M059J (cell line): ENCODE measurements at regions not wholly inside any gene's neighbourhood (a gene's known extent, or its start where the extent isn't known, plus 50 kb on each side); places are given as distances from the start of the nearest gene placed in this dataset.

Experiments
- DNase-seq: peaks from one replicate; pipeline ENCODE4 v3.0.0-alpha.2; 2012; ENCODE audit warnings: low read depth

DNA sequence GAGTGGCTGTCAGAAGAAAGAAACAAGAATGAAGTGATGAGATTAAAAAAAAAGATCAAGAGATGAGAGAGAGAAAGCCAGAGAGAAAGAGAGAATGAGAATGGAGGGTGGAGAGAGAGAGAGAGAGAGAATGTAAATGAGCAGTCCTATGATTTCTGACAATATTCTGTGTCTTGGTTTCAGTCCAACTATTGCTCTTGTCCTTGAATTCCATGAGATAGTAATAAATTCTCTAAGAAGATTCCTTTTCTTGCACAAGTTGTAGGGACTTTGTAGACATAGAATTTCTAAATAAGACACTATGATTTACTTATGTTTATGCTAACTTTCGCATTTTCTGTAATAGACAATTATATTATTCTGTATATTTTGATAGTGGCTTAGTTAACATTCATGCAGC lies 149.6 kb upstream of the CTSO start:
- no peak for DNase-seq

DNA sequence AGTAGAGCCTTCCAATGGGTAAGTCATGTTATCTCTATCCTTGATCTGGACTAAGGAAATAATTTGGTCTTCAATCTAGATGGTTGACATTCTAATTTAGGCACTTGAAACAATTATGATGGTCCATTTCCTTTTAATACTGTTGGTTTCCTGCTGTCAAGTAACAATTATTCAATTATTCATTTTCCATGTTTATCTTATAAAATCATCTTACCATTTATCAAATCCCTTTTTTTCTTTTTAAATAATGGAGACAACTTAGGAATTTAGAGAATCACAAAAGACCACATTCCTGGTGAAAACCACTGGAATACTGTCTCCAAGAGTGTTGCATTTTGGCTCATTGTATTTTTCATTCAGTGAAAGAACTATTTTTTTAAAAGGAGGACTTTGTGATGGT lies 148.7 kb upstream of the CTSO start:
- peak; percentile 50 for DNase-seq

DNA sequence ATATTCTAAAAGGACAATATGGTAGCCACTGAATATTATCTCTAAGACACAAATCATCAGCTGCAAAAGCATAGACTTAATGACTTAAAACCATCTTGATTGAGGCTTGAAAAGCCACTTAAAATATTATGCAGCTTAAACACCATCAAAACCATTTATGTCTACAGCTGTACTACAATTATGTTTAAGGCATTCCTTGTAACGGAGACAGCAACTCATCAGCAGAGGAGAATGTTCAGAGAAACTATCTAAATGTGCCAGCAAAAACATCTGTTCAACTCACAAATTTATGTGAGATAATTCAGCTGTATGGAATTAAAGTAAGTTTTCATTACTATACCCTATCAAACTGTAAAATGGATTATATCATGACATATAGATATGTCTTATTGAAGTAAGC lies 147.9 kb upstream of the CTSO start:
- DNase-seq: no peak

DNA sequence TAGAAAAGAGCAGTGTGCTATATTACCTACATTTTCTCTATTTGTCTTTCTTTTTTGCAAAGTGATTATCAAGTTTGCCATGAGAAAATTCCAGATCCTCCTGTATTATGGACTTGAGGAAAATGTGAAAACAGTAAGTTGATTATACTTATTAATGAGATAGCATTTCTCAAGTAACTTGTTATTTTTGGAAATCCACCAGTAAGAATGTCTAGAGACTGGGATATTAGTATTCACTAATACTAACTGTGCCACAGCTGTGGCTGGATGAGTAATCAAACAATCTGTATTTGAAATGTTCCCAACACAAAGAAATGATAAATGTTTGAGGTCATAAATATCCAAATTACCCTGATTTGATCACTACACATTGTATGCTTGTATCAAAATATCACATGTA lies 147.0 kb upstream of the CTSO start:
- no peak for DNase-seq

DNA sequence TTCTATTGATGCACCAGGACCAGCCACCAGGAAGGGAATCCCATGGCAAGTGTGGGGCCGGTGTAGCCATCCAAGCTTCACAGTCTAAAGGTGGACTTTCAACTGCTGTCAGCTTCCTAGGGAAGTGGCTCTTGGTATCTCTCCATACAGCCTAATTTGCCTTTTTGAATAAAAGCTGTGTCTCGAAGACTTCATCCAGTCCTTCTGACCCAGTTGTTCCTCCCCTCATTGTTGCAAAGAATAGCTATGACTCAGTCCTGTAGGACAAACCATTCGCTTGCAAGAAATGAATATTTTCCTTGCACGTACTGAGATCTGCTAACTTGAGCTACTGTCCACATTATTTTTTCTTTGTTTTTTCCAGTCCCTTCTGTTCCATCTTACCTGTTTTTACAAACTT lies 145.1 kb upstream of the CTSO start:
- no peak for DNase-seq

DNA sequence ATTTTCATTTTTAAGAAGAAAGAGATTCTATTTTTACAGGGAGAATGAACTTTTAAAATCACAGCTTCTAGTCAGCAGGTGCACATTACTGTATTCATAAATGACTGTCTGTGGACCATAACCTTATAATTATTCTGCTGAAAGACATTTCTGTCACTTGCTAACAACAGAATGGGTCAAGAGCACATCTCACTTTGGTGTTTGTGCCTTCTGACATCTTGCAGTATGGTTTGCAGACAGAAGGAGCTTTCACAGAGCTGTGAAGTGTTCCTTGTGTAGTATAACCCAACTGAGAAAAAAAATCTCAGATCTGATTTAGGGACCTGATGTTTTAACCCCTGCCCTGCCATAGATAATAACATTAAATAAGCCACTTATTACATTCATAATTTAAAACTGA lies 131.4 kb upstream of the CTSO start:
- DNase-seq: no peak

DNA sequence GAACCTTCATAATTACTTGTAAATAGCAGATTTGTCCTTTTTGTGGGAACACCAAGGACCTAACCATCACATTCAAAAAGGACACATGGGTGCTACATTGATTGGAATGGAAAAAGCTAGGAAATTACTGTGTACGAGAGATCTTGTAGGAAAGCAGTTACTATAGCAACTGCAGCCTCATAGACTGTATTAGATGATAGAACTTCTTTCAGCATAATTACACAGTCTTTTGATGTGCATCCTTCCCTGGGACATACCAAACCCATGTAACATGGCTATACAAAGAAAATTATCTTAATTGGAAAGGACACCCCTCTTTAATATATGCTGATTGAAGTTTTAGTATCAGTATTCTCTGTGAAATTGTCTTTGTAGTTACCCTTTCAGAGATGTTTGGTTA lies 130.7 kb upstream of the CTSO start:
- DNase-seq: no peak

DNA sequence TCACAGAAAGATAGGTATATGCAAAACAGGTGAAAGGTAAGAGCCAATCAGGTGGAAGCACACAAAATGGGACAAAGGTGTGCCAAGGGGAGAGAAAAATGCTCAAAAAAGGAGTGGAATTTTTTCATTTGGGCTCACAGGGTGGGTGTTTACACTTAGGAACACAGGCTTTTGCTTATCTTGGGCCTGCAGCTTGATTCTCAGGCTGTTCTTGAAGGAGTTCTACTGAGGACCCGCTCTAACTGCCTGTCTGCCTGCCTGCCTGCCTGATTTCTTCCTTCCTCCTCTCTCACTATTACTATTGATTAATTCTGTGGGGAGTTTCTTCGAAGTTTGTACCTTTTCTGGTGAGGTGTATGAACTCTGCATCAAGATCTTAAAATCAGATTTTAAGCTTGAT lies 120.3 kb upstream of the CTSO start:
- no peak for DNase-seq

DNA sequence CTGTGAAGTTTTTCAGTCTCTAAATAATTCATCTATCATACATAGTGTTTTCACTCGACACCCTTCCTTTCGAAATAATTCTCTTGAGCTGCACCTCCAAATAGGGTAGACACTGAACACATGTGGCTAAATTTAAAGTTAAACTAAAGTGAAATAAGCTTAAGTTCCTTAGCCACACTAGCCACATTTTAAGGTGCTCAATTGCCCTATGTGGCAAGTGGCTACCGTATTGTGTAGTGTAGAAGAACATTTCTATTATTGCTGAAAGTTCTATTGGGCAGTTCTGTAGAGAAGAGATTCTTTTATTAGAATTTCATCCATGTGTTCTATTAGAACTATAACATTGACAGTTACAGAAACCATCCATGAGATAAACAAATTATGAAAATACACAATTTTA lies 107.0 kb upstream of the CTSO start:
- no peak for DNase-seq

DNA sequence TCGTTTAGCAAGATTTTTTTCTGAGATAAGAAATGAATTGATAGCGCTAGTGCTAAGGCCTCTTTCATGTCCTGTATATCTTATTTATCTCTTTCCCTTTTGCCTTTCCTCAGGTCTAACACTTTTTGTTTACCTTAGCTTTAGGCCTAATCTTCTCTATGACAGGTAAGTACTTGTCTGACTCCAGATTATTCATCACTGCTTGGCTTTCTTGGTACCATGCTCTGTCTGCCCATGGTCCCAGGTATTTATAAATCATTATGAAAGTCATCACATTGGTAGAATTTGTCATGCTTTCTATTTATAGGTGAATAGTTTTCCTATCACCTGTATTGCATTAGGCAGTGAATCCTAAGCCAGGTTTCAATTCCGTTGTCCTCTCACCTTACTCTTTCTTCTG lies 99.5 kb upstream of the CTSO start:
- no peak for DNase-seq

DNA sequence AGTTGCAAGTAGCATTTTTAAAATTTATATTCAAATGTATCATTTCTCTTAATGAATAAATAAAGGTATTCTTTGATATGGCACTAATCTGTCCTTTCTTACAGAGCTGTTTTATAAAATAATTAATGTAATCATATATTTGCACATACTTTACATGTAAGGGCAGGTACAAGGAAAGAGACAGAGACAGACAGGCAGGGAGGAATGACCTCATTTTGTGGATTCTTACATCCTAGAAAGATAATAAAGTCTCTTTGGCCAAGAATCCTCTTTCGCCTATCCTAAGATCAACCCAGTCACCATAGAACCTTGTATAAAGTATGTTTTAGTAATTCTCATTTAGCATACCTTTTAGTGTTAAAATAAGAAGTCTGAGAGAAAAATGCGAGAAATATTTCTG lies 98.5 kb upstream of the CTSO start:
- no peak for DNase-seq

DNA sequence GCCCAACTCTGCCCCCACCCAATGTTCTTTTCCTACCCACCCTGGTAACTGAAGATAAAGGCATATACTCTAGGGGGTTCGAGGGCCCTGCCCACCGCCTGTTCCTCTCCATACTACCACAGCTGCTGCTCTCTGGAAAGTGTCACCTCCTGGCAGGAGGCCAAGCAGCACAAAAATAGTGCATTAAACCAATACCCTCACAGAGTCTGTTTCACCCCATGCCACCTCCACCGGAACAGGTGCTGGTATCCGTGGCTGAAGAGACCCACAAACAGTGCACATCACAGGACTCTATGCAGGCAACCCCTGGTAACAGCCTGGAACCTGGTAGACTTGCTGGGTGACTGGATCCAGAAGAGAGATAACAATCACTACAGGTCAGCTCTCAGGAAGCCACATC lies 85.1 kb upstream of the CTSO start:
- no peak for DNase-seq

DNA sequence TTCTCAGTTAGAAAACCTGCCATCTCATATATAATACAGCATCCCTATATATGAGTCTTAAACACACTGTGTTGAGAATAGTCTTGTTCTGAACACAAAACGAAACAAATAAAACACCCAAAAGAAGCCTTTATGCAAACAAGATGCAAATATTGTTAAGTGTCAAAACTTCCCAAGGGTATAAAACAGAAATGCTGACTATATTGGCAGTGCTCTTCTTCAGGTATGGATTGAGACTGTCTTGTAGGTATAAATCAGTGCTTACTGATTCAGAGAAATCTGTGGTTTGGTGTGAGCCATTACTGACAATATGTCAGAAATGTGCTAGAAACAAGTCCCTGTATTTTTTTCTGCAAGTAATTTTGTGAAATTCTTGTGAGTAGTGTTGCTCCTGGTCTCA lies 82.8 kb upstream of the CTSO start:
- no peak for DNase-seq

DNA sequence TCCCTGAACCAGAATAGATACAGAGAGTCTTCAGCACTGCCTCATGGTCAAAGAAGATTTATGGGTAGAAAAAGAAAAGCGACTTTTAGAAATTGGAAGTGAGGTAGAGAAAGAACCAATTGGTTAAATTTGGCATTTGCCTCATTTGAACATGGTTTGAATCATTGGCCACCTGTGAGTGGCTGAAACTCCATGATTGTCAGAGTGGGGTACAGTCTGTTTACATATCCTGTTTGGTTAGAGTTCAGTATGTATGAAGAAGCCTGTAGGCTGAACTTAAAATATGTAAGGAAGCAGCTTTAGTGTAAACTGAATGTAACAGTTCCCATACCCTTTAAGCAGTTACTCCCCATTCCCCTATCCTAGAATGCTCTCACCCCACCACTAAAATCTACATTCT lies 76.0 kb upstream of the CTSO start:
- DNase-seq: no peak

DNA sequence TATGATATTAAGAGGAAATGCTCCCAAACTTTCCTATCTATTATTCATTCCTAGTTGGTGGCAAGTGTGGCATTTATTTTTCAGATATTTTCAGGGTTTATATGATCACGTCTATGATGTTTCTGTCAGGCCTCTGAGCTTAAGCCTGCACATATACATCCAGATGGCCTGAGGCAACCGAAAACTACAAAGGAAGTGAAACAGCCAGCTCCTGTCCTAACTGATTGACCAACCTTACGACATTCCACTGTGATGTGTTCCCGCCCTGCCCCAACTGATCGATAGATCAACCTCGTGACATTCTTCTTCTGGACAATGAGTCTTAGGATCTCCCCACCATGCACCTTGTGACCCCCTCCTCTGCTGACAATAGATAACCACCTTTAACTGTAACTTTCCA lies 67.6 kb upstream of the CTSO start:
- DNase-seq: no peak

DNA sequence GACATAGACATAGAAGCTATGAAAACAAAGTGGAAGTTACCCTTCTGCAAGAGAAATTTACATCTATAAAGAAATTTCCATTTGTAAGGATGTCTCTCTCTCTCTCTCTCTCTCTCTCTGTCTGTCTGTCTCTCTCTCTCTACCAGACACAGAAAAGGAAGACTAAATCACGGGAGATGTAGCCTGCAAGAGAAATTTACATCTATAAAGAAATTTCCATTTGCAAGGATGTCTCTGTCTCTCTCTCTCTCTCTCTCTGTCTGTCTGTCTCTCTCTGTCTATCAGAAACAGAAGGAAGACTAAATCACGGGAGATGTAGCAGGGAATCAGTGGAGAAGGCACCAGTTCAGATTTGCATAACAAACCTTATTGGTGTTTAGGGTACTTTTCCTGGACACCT lies 65.6 kb upstream of the CTSO start:
- DNase-seq: no peak

DNA sequence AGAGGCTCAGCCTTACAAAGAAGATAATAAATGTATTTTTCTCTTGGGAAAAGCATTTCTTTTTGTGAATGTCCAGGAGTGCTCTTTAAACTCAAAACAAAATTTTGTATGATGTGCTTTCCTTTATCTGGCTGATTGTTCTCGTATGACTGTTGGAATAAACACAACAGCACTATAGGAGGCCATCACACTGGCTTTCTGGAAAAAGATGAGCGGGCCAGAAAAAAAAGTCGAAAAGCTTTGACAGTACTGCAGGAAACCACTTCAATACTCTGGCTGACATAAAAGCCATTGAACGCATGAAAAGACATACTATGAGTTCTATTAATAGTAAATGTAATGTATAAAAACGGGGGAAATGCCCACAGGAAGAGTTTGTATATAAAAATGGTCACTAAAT lies 64.7 kb upstream of the CTSO start:
- DNase-seq: no peak

DNA sequence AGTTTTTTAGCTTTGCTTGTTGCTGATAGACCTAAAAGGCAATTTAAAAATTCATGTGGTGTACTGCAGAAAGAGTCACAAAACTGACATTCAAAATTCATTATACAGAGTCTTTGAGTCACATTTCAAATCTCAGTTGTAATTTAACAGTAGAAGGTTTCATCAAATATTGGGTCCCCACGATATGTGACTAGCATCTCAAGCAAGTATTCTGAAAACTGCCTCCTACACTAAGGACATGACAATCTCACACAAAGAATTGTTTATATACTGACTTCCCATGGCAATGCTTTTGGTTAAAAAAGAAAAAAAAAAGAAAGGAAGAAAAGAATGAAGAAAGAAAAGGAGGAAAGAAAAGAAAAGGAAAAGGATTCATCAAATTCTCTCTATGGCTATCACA lies 62.1 kb upstream of the CTSO start:
- DNase-seq: no peak

DNA sequence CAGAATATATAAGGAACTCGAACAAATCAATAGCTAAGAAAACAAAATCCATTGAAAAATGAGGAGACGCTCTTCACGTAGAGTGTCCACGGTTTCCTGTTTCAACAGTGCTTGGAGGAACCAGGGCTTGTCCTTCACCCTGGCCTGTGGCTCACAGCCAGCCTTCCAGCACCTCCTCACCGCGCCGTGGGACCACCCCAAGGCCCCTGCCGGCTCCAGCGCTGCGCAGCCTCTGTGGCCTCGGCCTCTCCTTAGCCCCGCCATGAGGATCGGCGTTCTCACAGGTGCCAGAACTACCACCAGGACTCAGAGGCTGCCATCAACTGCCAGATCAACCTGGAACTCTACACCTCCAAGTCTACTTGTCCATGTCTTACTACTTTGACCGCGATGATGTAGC lies 52.5 kb upstream of the CTSO start:
- no peak for DNase-seq
